H1 (cell line): ENCODE measurements at regions not wholly inside any gene's neighbourhood (a gene's known extent, or its start where the extent isn't known, plus 50 kb on each side); places are given as distances from the start of the nearest gene placed in this dataset.

Source experiments
- CTCF ChIA-PET: fragments of 300-600 bp; sonication (Branson Sonifier 250); formaldehyde crosslinking; loops from one replicate; lab custom pipeline; 2021; ENCODE audit not compliant: partially characterized antibody; lab: Charles Lee
- POLR2A ChIA-PET: fragments of 300-600 bp; sonication (Branson Sonifier 250); formaldehyde crosslinking; loops from one replicate; lab custom pipeline; 2021; ENCODE audit warnings: inconsistent platforms; ENCODE audit not compliant: partially characterized antibody; lab: Charles Lee
- DNase-seq, 2 experiments: peaks; one replicate each; pipeline versions ENCODE4 v3.0.0 to v3.0.0-alpha.2; 2010 to 2022; ENCODE audit warnings: low spot score in 2 of 2, low read depth in 1 of 2, mixed read lengths in 1 of 2
- FAIRE-seq: peaks from 2 replicates; lab custom pipeline; 2011; peaks lifted over from hg19 to GRCh38; lab: Jason Lieb, UNC
- H2AFZ ChIP-seq: 2 replicates; pipeline ENCODE4 v1.8.1; 2012; ENCODE audit warnings: low read length, inconsistent platforms
- H2AK5ac ChIP-seq: 2 replicates; pipeline ENCODE4 v1.6.1; 2013; ENCODE audit warnings: low read depth, low read length
- H2BK120ac ChIP-seq: replicated peaks from 2 replicates; pipeline ENCODE3; 2013; ENCODE audit warnings: low read depth, low read length, inconsistent platforms
- H2BK12ac ChIP-seq: 2 replicates; pipeline ENCODE4 v1.6.1; 2013; ENCODE audit warnings: low read depth, low read length
- H2BK15ac ChIP-seq: 2 replicates; pipeline ENCODE4 v1.6.1; 2013; ENCODE audit warnings: low read length
- H2BK20ac ChIP-seq: 2 replicates; pipeline ENCODE4 v1.6.1; 2013; ENCODE audit warnings: low read length
- H2BK5ac ChIP-seq: 2 replicates; pipeline ENCODE4 v1.6.1; 2013; ENCODE audit warnings: low read depth, low read length
- H3K14ac ChIP-seq: 2 replicates; pipeline ENCODE4 v1.6.1; 2013; ENCODE audit warnings: inconsistent platforms; ENCODE audit not compliant: insufficient read length
- H3K18ac ChIP-seq: 2 replicates; pipeline ENCODE4 v1.6.1; 2013; ENCODE audit warnings: low read length; ENCODE audit errors: extremely low read depth
- H3K23ac ChIP-seq: 2 replicates; pipeline ENCODE4 v1.6.1; 2013; ENCODE audit warnings: inconsistent platforms; ENCODE audit not compliant: insufficient read length
- H3K23me2 ChIP-seq: 2 replicates; pipeline ENCODE4 v1.6.1; 2013; ENCODE audit warnings: low read depth, low read length
- H3K27ac ChIP-seq: 2 replicates; pipeline ENCODE4 v1.6.1; 2011; ENCODE audit warnings: low read depth, low read length, inconsistent platforms
- H3K27me3 ChIP-seq, 4 experiments: replicated peaks in 1 of 4; 1 replicate in 1 of 4; 2 replicates in 3 of 4; pipeline versions ENCODE4 v1.6.1 to v1.8.1; 2011 to 2013; ENCODE audit warnings: low read length in 3 of 4, mild to moderate bottlenecking in 3 of 4, inconsistent platforms in 2 of 4, mixed read lengths in 2 of 4, moderate library complexity in 1 of 4; ENCODE audit not compliant: control insufficient read depth in 3 of 4, insufficient read depth in 3 of 4; ENCODE audit errors: extremely low read depth in 1 of 4
- H3K36me3 ChIP-seq, 4 experiments: 2 replicates each; pipeline versions ENCODE4 v1.6.1 to v1.8.1; 2011 to 2013; ENCODE audit warnings: mild to moderate bottlenecking in 4 of 4, low read length in 3 of 4, moderate library complexity in 2 of 4, control low read depth in 1 of 4, inconsistent platforms in 1 of 4; ENCODE audit not compliant: insufficient read depth in 4 of 4, control insufficient read depth in 2 of 4
- H3K4ac ChIP-seq: replicated peaks from 2 replicates; pipeline ENCODE3; 2013; ENCODE audit warnings: low read length, low read depth, mixed read lengths, inconsistent platforms; ENCODE audit not compliant: insufficient read length
- H3K4me1 ChIP-seq, 4 experiments: replicated peaks in 1 of 4; 1 replicate in 1 of 4; 2 replicates in 3 of 4; pipeline versions ENCODE4 v1.6.1 to v1.8.1; 2011 to 2013; ENCODE audit warnings: low read length in 3 of 4, inconsistent platforms in 2 of 4, mixed read lengths in 1 of 4; ENCODE audit not compliant: insufficient read depth in 4 of 4, control insufficient read depth in 3 of 4
- H3K4me2 ChIP-seq, 2 experiments: 2 replicates each; pipeline versions ENCODE4 v1.6.1 to v1.8.1; 2011 to 2013; ENCODE audit warnings: low read depth in 2 of 2, low read length in 2 of 2, control low read depth in 1 of 2, inconsistent platforms in 1 of 2, mild to moderate bottlenecking in 1 of 2; ENCODE audit not compliant: insufficient read depth in 1 of 2
- H3K4me3 ChIP-seq, 4 experiments: fragments of 200-600, 300-600 bp in 1 of 4; sonication (generic), shearing (Covaris generic), sonication (Bioruptor Twin) in 1 of 4; 2 replicates each; pipeline versions ENCODE4 v1.5.1 to v1.8.1; 2011 to 2016; ENCODE audit warnings: low read length in 4 of 4, low read depth in 3 of 4, control low read depth in 2 of 4, inconsistent platforms in 2 of 4, mild to moderate bottlenecking in 2 of 4, mixed read lengths in 1 of 4, moderate library complexity in 1 of 4; ENCODE audit not compliant: insufficient read depth in 2 of 4; ENCODE audit errors: extremely low read depth in 1 of 4
- H3K56ac ChIP-seq: replicated peaks from 2 replicates; pipeline ENCODE3; 2013; ENCODE audit warnings: low read depth, mild to moderate bottlenecking, mixed read lengths, low read length, inconsistent platforms; ENCODE audit not compliant: insufficient read length
- H3K79me1 ChIP-seq: 2 replicates; pipeline ENCODE4 v1.6.1; 2013; ENCODE audit warnings: low read depth, low read length, control low read depth
- H3K79me2 ChIP-seq, 2 experiments: 2 replicates each; pipeline versions ENCODE4 v1.6.1 to v1.8.1; 2012 to 2013; ENCODE audit warnings: low read length in 2 of 2, mild to moderate bottlenecking in 2 of 2, inconsistent platforms in 1 of 2; ENCODE audit not compliant: insufficient read depth in 2 of 2, control insufficient read depth in 1 of 2
- H3K9ac ChIP-seq, 4 experiments: replicated peaks in 1 of 4; 1 replicate in 1 of 4; 2 replicates in 3 of 4; pipeline versions ENCODE4 v1.6.1 to v1.8.1; 2011 to 2013; ENCODE audit warnings: low read depth in 3 of 4, low read length in 3 of 4, control low read depth in 2 of 4, mild to moderate bottlenecking in 2 of 4, moderate library complexity in 2 of 4, inconsistent platforms in 1 of 4; ENCODE audit errors: extremely low read depth in 1 of 4
- H3K9me3 ChIP-seq, 2 experiments: 2 replicates each; pipeline versions ENCODE4 v1.6.1 to v1.8.1; 2012 to 2013; ENCODE audit warnings: mild to moderate bottlenecking in 2 of 2, moderate library complexity in 2 of 2, control low read depth in 1 of 2, inconsistent platforms in 1 of 2, low read depth in 1 of 2, low read length in 1 of 2, mixed read lengths in 1 of 2; ENCODE audit not compliant: insufficient read depth in 2 of 2
- H4K20me1 ChIP-seq, 2 experiments: replicated peaks in 1 of 2; 2 replicates each; pipeline versions ENCODE3 to v1.8.1; 2011 to 2013; ENCODE audit warnings: inconsistent platforms in 2 of 2, low read length in 2 of 2, mild to moderate bottlenecking in 1 of 2; ENCODE audit not compliant: insufficient read depth in 2 of 2, control insufficient read depth in 1 of 2
- H4K5ac ChIP-seq: 2 replicates; pipeline ENCODE4 v1.6.1; 2013; ENCODE audit warnings: low read length, low read depth, mixed read lengths, inconsistent platforms; ENCODE audit not compliant: insufficient read length
- H4K8ac ChIP-seq: 2 replicates; pipeline ENCODE4 v1.8.0; 2013; ENCODE audit warnings: mild to moderate bottlenecking, moderate library complexity, low read length, inconsistent platforms; ENCODE audit not compliant: insufficient read depth; ENCODE audit errors: extremely low read depth
- H4K91ac ChIP-seq: replicated peaks from 2 replicates; pipeline ENCODE3; 2013; ENCODE audit warnings: low read length, mixed read lengths, inconsistent platforms; ENCODE audit not compliant: insufficient read length
- JUN ChIP-seq: IDR thresholded peaks from 2 replicates; pipeline ENCODE4 v1.6.1; 2011; ENCODE audit warnings: low read depth, mild to moderate bottlenecking, improper control_type of control experiment, low read length
- WGBS, 2 experiments: shearing (Covaris generic) in 1 of 2; methylation state at CpG; one replicate each; pipeline versions ENCODE4 v1.1.6 to v1.1.7; 2013 to 2015; ENCODE audit warnings: low lambda C conversion rate in 2 of 2, mixed read lengths in 2 of 2, inconsistent platforms in 1 of 2, low coverage in 1 of 2, missing lambda C conversion rate in 1 of 2; ENCODE audit not compliant: insufficient replicate concordance in 2 of 2, insufficient coverage in 1 of 2, insufficient read length in 1 of 2; ENCODE audit errors: extremely low coverage in 1 of 2, missing lambda C conversion rate in 1 of 2; 5-methylcytosine and 5-hydroxymethylcytosine counted together

DNA sequence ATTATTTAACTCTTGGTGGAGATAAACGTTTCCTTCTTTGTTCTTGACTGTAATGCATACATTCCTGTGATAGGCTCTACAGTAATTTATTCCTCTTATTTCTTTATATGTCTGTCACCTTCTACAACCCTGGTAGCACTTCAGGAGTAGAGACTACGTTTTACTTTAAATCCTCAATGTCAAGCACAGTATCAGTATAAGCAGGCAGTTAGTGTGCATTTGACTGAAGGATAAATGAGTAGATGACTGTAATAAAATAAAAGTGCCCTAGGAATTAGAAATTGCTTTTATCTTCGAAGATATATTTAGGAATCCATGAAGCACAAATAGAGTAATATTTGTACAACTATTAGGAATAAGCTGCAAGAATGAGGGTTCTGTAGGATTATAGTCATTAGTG is 599.6 kb upstream of the PRMT6 start:
- Histone ChIP-seq H4K91ac (no peak overlapping the region), H3K27ac (no peak overlapping the region), H3K79me1 (no peaks in the 10 kb centered on the region), H2BK120ac (no peak overlapping the region), H3K4me2 (no peak overlapping the region), H4K5ac (no peak overlapping the region), H2AK5ac (no peak overlapping the region), H2AFZ (no peak overlapping the region), H3K18ac (no peak overlapping the region), H3K9me3 (no peaks in the 10 kb centered on the region), H4K8ac (no peak overlapping the region), H3K36me3 (no peaks in the 10 kb centered on the region), H3K79me2 (no peaks in the 10 kb centered on the region), H2BK15ac (no peak overlapping the region), H3K27me3 (no peaks in the 10 kb centered on the region), H3K4me3 (no peak overlapping the region), H3K56ac (no peak overlapping the region), H2BK20ac (no peak overlapping the region), H3K23ac (no peak overlapping the region), H3K4me1 (no peaks in the 10 kb centered on the region), H3K23me2 (no peaks in the 10 kb centered on the region), H3K4ac (no peak overlapping the region), H4K20me1 (no peaks in the 10 kb centered on the region), H3K14ac (no peak overlapping the region), H3K9ac (no peak overlapping the region), H2BK12ac (no peak overlapping the region), H2BK5ac (no peak overlapping the region)
- CTCF ChIA-PET = no interaction called here
- POLR2A ChIA-PET = no interaction called here
- DNase-seq = no peak
- WGBS, 2 experiments = 93% methylated on average over 3 of the region's 3 CpGs; no CpG with 5 or more reads in 1 of the 2 experiments
- no peak for FAIRE-seq
- TF ChIP-seq JUN = no peak
